Small intestine (tissue), 7 donors: ENCODE measurements at regions not wholly inside any gene's neighbourhood (a gene's known extent, or its start where the extent isn't known, plus 50 kb on each side); places are given as distances from the start of the nearest gene placed in this dataset.
"Not testable (repeated sequence)": the region's sequence is repeated elsewhere in the genome, so short reads cannot be mapped to it uniquely, and the experiment has no call there.

Experiments
- DNase-seq, 2 donors: peaks; one replicate each; pipeline versions ENCODE4 v3.0.0 to v3.0.0-alpha.2; 2013
- FAIRE-seq: peaks from 2 replicates; lab custom pipeline; 2012; peaks lifted over from hg19 to GRCh38; lab: Jason Lieb, UNC
- H3K27ac ChIP-seq, 3 donors: one replicate each; pipeline ENCODE4 v1.5.1; 2013; ENCODE audit warnings: low read length in 2 of 3, mild to moderate bottlenecking in 2 of 3, control low read depth in 1 of 3, inconsistent platforms in 1 of 3, low read depth in 1 of 3, moderate library complexity in 1 of 3
- H3K27me3 ChIP-seq, 3 donors: one replicate each; pipeline ENCODE4 v1.6.1; 2013; ENCODE audit warnings: low read length in 3 of 3, inconsistent platforms in 1 of 3; ENCODE audit not compliant: control insufficient read depth in 3 of 3, insufficient read depth in 3 of 3
- H3K36me3 ChIP-seq, 3 donors: one replicate each; pipeline ENCODE4 v1.6.1; 2013; ENCODE audit warnings: low read length in 3 of 3, inconsistent platforms in 1 of 3, low read depth in 1 of 3, mild to moderate bottlenecking in 1 of 3, moderate library complexity in 1 of 3; ENCODE audit not compliant: control insufficient read depth in 3 of 3, insufficient read depth in 2 of 3
- H3K4me1 ChIP-seq, 3 donors: one replicate each; pipeline ENCODE4 v1.6.1; 2013; ENCODE audit warnings: low read length in 2 of 3, inconsistent platforms in 1 of 3, low read depth in 1 of 3, mild to moderate bottlenecking in 1 of 3, moderate library complexity in 1 of 3; ENCODE audit not compliant: control insufficient read depth in 3 of 3, insufficient read depth in 2 of 3
- H3K4me3 ChIP-seq, 3 donors: one replicate each; pipeline ENCODE4 v1.5.1; 2013; ENCODE audit warnings: low read length in 3 of 3, control low read depth in 1 of 3, inconsistent platforms in 1 of 3, low read depth in 1 of 3, mild to moderate bottlenecking in 1 of 3, moderate library complexity in 1 of 3
- H3K9me3 ChIP-seq, 2 donors: one replicate each; pipeline ENCODE4 v1.6.1; 2013; ENCODE audit warnings: low read depth in 1 of 2, low read length in 1 of 2; ENCODE audit not compliant: control insufficient read depth in 2 of 2, insufficient read depth in 1 of 2
- WGBS, 3 donors: extraction: QIAGEN DNeasy Blood & Tissue Kit; methylation state at CpG; one replicate each; pipeline ENCODE4 v1.1.7; 2013; 5-methylcytosine and 5-hydroxymethylcytosine counted together
- donor health status: healthy with polysubstance abuse.
- donor health status: control.
- donor health status: control.
- donor health status: Bipolar disorder and iron deficiency.
- donor health status: healthy.

GRCh38 chr2:43142921-43143438, 83.4 kb downstream of the ZFP36L2 start:
- no peak for DNase-seq
- Histone ChIP-seq H3K4me1 (peaks cover 0 to 18% (median 2%) of the 10 kb centered on the region in 3 donors), H3K4me3 (no peak overlapping the region), H3K27ac (no peak overlapping the region), H3K36me3 (no peaks in the 10 kb centered on the region), H3K9me3 (no peaks in the 10 kb centered on the region), H3K27me3 (no peaks in the 10 kb centered on the region)
- 94 to 97% (median 95%) methylated on average over 7 of the region's 7 CpGs for WGBS, 3 donors
- no peak for FAIRE-seq

- 83 to 91% (median 88%) methylated on average over 7 of the region's 7 CpGs for WGBS, 3 donors
- H3K27ac ChIP-seq, DNase-seq: not testable (repeated sequence)
Observed at GRCh38 chr2:43141636-43142151, 84.7 kb downstream of the ZFP36L2 start.

GRCh38 chr2:43139996-43140621, 86.3 kb downstream of the ZFP36L2 start:
- no peaks in the 10 kb centered on the region for H3K36me3 ChIP-seq
- H3K27ac ChIP-seq, result peak overlapping the region; percentile 22 to 72 (median 45)
- FAIRE-seq (no peak), DNase-seq (peak in 1 of 2 donors; percentile 61)
- no peaks in the 10 kb centered on the region for H3K27me3 ChIP-seq
- H3K4me1 ChIP-seq, result peaks cover 13 to 22% (median 16%) of the 10 kb centered on the region in 3 donors
- 69 to 86% (median 85%) methylated on average over 11 of the region's 11 CpGs for WGBS, 3 donors
- H3K4me3 ChIP-seq, result no peak overlapping the region
- H3K9me3 ChIP-seq, result no peaks in the 10 kb centered on the region

More at GRCh38 chr2:43141636-43142151, 84.7 kb downstream of the ZFP36L2 start:
- not testable (repeated sequence) for H3K27me3 ChIP-seq, H3K9me3 ChIP-seq, FAIRE-seq, H3K4me3 ChIP-seq, H3K36me3 ChIP-seq
- H3K4me1 ChIP-seq, result peaks cover 5 to 18% (median 9%) of the 10 kb centered on the region in 3 donors

GRCh38 chr2:43139501-43139900, 86.9 kb downstream of the ZFP36L2 start:
- DNase-seq (no peak), FAIRE-seq (no peak)
- Histone ChIP-seq H3K9me3 (no peaks in the 10 kb centered on the region), H3K36me3 (no peaks in the 10 kb centered on the region), H3K4me1 (peaks cover 13 to 23% (median 16%) of the 10 kb centered on the region in 3 donors), H3K4me3 (no peak overlapping the region), H3K27me3 (no peaks in the 10 kb centered on the region), H3K27ac (peak overlapping the region in 2 of 3 donors; percentile 22 to 72)
- WGBS, 3 donors, result 90 to 100% (median 91%) methylated on average over 4 of the region's 4 CpGs

- WGBS, 3 donors, result 94 to 98% (median 96%) methylated on average over 3 of the region's 3 CpGs
- FAIRE-seq (no peak), DNase-seq (no peak)
- Histone ChIP-seq H3K36me3 (no peaks in the 10 kb centered on the region), H3K27me3 (no peaks in the 10 kb centered on the region), H3K4me3 (no peak overlapping the region), H3K27ac (peak overlapping the region in 2 of 3 donors; percentile 69 to 92), H3K4me1 (peaks cover 17 to 30% (median 17%) of the 10 kb centered on the region in 3 donors), H3K9me3 (no peaks in the 10 kb centered on the region)
Observed at GRCh38 chr2:43138441-43138840, 88.0 kb downstream of the ZFP36L2 start.

- Histone ChIP-seq H3K27ac (peak overlapping the region in 2 of 3 donors; percentile 88 to 92), H3K9me3 (no peaks in the 10 kb centered on the region), H3K27me3 (no peaks in the 10 kb centered on the region), H3K36me3 (no peaks in the 10 kb centered on the region), H3K4me3 (no peak overlapping the region), H3K4me1 (peaks cover 26 to 44% (median 28%) of the 10 kb centered on the region in 3 donors)
- WGBS, 3 donors, result 64 to 85% (median 80%) methylated on average over 10 of the region's 10 CpGs
- FAIRE-seq (no peak), DNase-seq (peak in 1 of 2 donors; percentile 70)
Observed at GRCh38 chr2:43136876-43137275, 89.5 kb downstream of the ZFP36L2 start.

GRCh38 chr2:43136011-43136799, 90.2 kb downstream of the ZFP36L2 start:
- Histone ChIP-seq H3K4me1 (peaks cover 26 to 51% (median 28%) of the 10 kb centered on the region in 3 donors), H3K4me3 (no peak overlapping the region), H3K9me3 (no peaks in the 10 kb centered on the region), H3K36me3 (no peaks in the 10 kb centered on the region), H3K27me3 (no peaks in the 10 kb centered on the region), H3K27ac (peak overlapping the region in 2 of 3 donors; percentile 43 to 88)
- FAIRE-seq (no peak), DNase-seq (no peak)
- 66 to 77% (median 75%) methylated on average over 9 to 11 of the region's 11 CpGs for WGBS, 3 donors

- FAIRE-seq, result no peak
- no peaks in the 10 kb centered on the region for H3K27me3 ChIP-seq
- no peaks in the 10 kb centered on the region for H3K36me3 ChIP-seq
- 83 to 86% (median 85%) methylated on average over 6 of the region's 6 CpGs for WGBS, 3 donors
- H3K4me1 ChIP-seq, result peaks cover 28 to 57% (median 29%) of the 10 kb centered on the region in 3 donors
- DNase-seq, result no peak
- peak overlapping the region in 2 of 3 donors; percentile 43 to 88 for H3K27ac ChIP-seq
- no peak overlapping the region for H3K4me3 ChIP-seq
- no peaks in the 10 kb centered on the region for H3K9me3 ChIP-seq
Observed at GRCh38 chr2:43135583-43135982, 90.8 kb downstream of the ZFP36L2 start.
